HG03095 (cell line): ENCODE measurements at regions not wholly inside any gene's neighbourhood (a gene's known extent, or its start where the extent isn't known, plus 50 kb on each side); places are given as distances from the start of the nearest gene placed in this dataset.

Experiments
- ATAC-seq: cut with Tn5 transposase; IDR thresholded peaks from one replicate; pipeline ENCODE4 v1.9.1; 2021; ENCODE audit warnings: moderate library complexity; ENCODE audit not compliant: unreplicated experiment

- ATAC-seq: no peak
These were observed 381.1 kb upstream of the ZMIZ1 start for GRCh38 chr10:78687626-78688025.

- ATAC-seq: no peak
These were observed 380.4 kb upstream of the ZMIZ1 start for GRCh38 chr10:78688230-78688900.

GRCh38 chr10:78688901-78689583 lies 379.7 kb upstream of the ZMIZ1 start:
- no peak for ATAC-seq

GRCh38 chr10:78689584-78689935 lies 379.2 kb upstream of the ZMIZ1 start:
- no peak for ATAC-seq

- ATAC-seq: no peak
These were observed 378.2 kb upstream of the ZMIZ1 start for GRCh38 chr10:78690354-78691111.

- no peak for ATAC-seq
These were observed 377.3 kb upstream of the ZMIZ1 start for GRCh38 chr10:78691301-78692030.

- ATAC-seq: no peak
These were observed 376.7 kb upstream of the ZMIZ1 start for GRCh38 chr10:78692071-78692470.

- ATAC-seq: no peak
These were observed 372.9 kb upstream of the ZMIZ1 start for GRCh38 chr10:78695846-78696245.

GRCh38 chr10:78696791-78697395 lies 371.9 kb upstream of the ZMIZ1 start:
- ATAC-seq: no peak

- ATAC-seq: no peak
These were observed 368.8 kb upstream of the ZMIZ1 start for GRCh38 chr10:78699971-78700370.

- ATAC-seq: no peak
These were observed 368.4 kb upstream of the ZMIZ1 start for GRCh38 chr10:78700413-78700812.

GRCh38 chr10:78700816-78701520 lies 367.8 kb upstream of the ZMIZ1 start:
- no peak for ATAC-seq

- ATAC-seq: no peak
These were observed 366.6 kb upstream of the ZMIZ1 start for GRCh38 chr10:78702186-78702585.

GRCh38 chr10:78702876-78703275 lies 365.9 kb upstream of the ZMIZ1 start:
- ATAC-seq: no peak

GRCh38 chr10:78703593-78703992 lies 365.2 kb upstream of the ZMIZ1 start:
- no peak for ATAC-seq

GRCh38 chr10:78706256-78706655 lies 362.5 kb upstream of the ZMIZ1 start:
- ATAC-seq: no peak

GRCh38 chr10:78706726-78707540 lies 361.8 kb upstream of the ZMIZ1 start:
- no peak for ATAC-seq

- ATAC-seq: no peak
These were observed 361.0 kb upstream of the ZMIZ1 start for GRCh38 chr10:78707745-78708144.

GRCh38 chr10:78712147-78712546 lies 356.6 kb upstream of the ZMIZ1 start:
- no peak for ATAC-seq

- no peak for ATAC-seq
These were observed 355.1 kb upstream of the ZMIZ1 start for GRCh38 chr10:78713659-78714058.
